Nephron (organoid): ENCODE measurements at regions not wholly inside any gene's neighbourhood (a gene's known extent, or its start where the extent isn't known, plus 50 kb on each side); places are given as distances from the start of the nearest gene placed in this dataset.
A peak's percentile ranks its signal among the peaks of the same experiment; 100 is the strongest.

Experiments used
- H3K27ac Mint-ChIP-seq, 3 experiments: 2 replicates each; pipeline ENCODE4 v1.8.0; 2020; ENCODE audit warnings: mixed read lengths in 3 of 3, mild to moderate bottlenecking in 2 of 3, moderate library complexity in 1 of 3
- H3K27me3 Mint-ChIP-seq: 2 replicates; pipeline ENCODE4 v1.8.0; 2021; ENCODE audit warnings: low read depth, mild to moderate bottlenecking, moderate library complexity, mixed read lengths
- H3K36me3 Mint-ChIP-seq: 2 replicates; pipeline ENCODE4 v1.8.0; 2020; ENCODE audit warnings: low read depth, mixed read lengths
- H3K4me1 Mint-ChIP-seq: 2 replicates; pipeline ENCODE4 v1.8.0; 2020; ENCODE audit warnings: mixed read lengths
- H3K4me3 Mint-ChIP-seq, 3 experiments: 2 replicates each; pipeline ENCODE4 v1.8.0; 2020; ENCODE audit warnings: mild to moderate bottlenecking in 3 of 3, mixed read lengths in 3 of 3, moderate library complexity in 2 of 3
- H3K9me3 Mint-ChIP-seq: 2 replicates; pipeline ENCODE4 v1.8.0; 2020; ENCODE audit warnings: mixed read lengths
- CTCF ChIP-seq, 3 experiments: fragments of 200-600 bp; sonication (generic); IDR thresholded peaks; one replicate each; pipeline ENCODE4 v1.5.0; 2021; ENCODE audit warnings: antibody characterized with exemption in 3 of 3; ENCODE audit not compliant: unreplicated experiment in 3 of 3

- H3K4me1 Mint-ChIP-seq = peaks cover 24% of the 10 kb centered on the region
- no peak overlapping the region for H3K27ac Mint-ChIP-seq
- TF ChIP-seq CTCF (IDR thresholded peaks at IDR 0.05; ENCODE audit: unreplicated experiment in 3 of 3) = no peak
- H3K27me3 Mint-ChIP-seq = no peaks in the 10 kb centered on the region
- H3K9me3 Mint-ChIP-seq = peaks cover 13% of the 10 kb centered on the region
- peaks cover 4% of the 10 kb centered on the region for H3K36me3 Mint-ChIP-seq
- H3K4me3 Mint-ChIP-seq = no peak overlapping the region
These were observed 450.6 kb downstream of the TTLL7 start for GRCh38 chr1:83548311-83548710.

GRCh38 chr1:83547901-83548300 lies 451.0 kb downstream of the TTLL7 start:
- Mint-ChIP-seq H3K4me1 (peaks cover 27% of the 10 kb centered on the region), H3K27ac (no peak overlapping the region), H3K27me3 (no peaks in the 10 kb centered on the region), H3K4me3 (no peak overlapping the region), H3K9me3 (peaks cover 13% of the 10 kb centered on the region), H3K36me3 (peaks cover 4% of the 10 kb centered on the region)
- TF ChIP-seq CTCF (IDR thresholded peaks at IDR 0.05; ENCODE audit: unreplicated experiment in 3 of 3) = no peak

- no peaks in the 10 kb centered on the region for H3K27me3 Mint-ChIP-seq
- H3K4me1 Mint-ChIP-seq = peaks cover 27% of the 10 kb centered on the region
- peaks cover 4% of the 10 kb centered on the region for H3K36me3 Mint-ChIP-seq
- peaks cover 13% of the 10 kb centered on the region for H3K9me3 Mint-ChIP-seq
- H3K27ac Mint-ChIP-seq = peak overlapping the region in 2 of 3 experiments; percentile 37 to 65
- H3K4me3 Mint-ChIP-seq = no peak overlapping the region
- TF ChIP-seq CTCF (IDR thresholded peaks at IDR 0.05; ENCODE audit: unreplicated experiment in 3 of 3) = no peak
These were observed 452.1 kb downstream of the TTLL7 start for GRCh38 chr1:83546874-83547273.

- Mint-ChIP-seq H3K27me3 (no peaks in the 10 kb centered on the region), H3K27ac (peak overlapping the region in 1 of 3 experiments; percentile 28), H3K9me3 (peaks cover 9% of the 10 kb centered on the region), H3K4me3 (no peak overlapping the region), H3K36me3 (no peaks in the 10 kb centered on the region), H3K4me1 (peaks cover 27% of the 10 kb centered on the region)
- peak in 2 of 3 experiments; percentile 13 to 26 for TF ChIP-seq CTCF (IDR thresholded peaks at IDR 0.05; ENCODE audit: unreplicated experiment in 3 of 3)
These were observed 453.7 kb downstream of the TTLL7 start for GRCh38 chr1:83545066-83545862.

- peaks cover 8% of the 10 kb centered on the region for H3K9me3 Mint-ChIP-seq
- peaks cover 25% of the 10 kb centered on the region for H3K4me1 Mint-ChIP-seq
- TF ChIP-seq CTCF (IDR thresholded peaks at IDR 0.05; ENCODE audit: unreplicated experiment in 3 of 3) = no peak
- no peak overlapping the region for H3K4me3 Mint-ChIP-seq
- H3K27ac Mint-ChIP-seq = no peak overlapping the region
- no peaks in the 10 kb centered on the region for H3K36me3 Mint-ChIP-seq
- H3K27me3 Mint-ChIP-seq = no peaks in the 10 kb centered on the region
These were observed 455.5 kb downstream of the TTLL7 start for GRCh38 chr1:83543222-83543973.
